ENCODE measurements at regions not wholly inside any gene's neighbourhood (a gene's known extent, or its start where the extent isn't known, plus 50 kb on each side); places are given as distances from the start of the nearest gene placed in this dataset.

GRCh38 chr5:28561522-28561921, 1523.1 kb upstream of the CDH9 start:
- no peaks in the 10 kb centered on the region for H3K4me1 ChIP-seq (ENCODE audit: control insufficient read depth in 1 of 2, insufficient read depth in 2 of 2, low read depth in 1 of 2, low read length in 1 of 2)
- POLR2A ChIA-PET = no interaction called here
- H3K4me2 ChIP-seq = no peak overlapping the region
- CTCF ChIA-PET = no interaction called here
- no peaks in the 10 kb centered on the region for H3K79me2 ChIP-seq (ENCODE audit: insufficient read depth)
- H3K27me3 ChIP-seq (ENCODE audit: insufficient read depth) = no peaks in the 10 kb centered on the region
- TF ChIP-seq SIN3A (IDR thresholded peaks at IDR 0.05; ENCODE audit: borderline replicate concordance, low read depth, low read length) = no peak
- TF ChIP-seq MXI1 (IDR thresholded peaks at IDR 0.05; ENCODE audit: low read depth, low read length) = no peak
- no peak for TF ChIP-seq RCOR1 (IDR thresholded peaks at IDR 0.05; ENCODE audit: low read length)
- no peak overlapping the region for H3K4me3 ChIP-seq (ENCODE audit: low read depth in 2 of 2, low read length in 1 of 2)
- H3K36me3 ChIP-seq (replicated peaks in 1 of 2; ENCODE audit: control insufficient read depth in 1 of 2, insufficient read depth in 2 of 2, low read length in 1 of 2) = no peaks in the 10 kb centered on the region
- no peaks in the 10 kb centered on the region for H3K9me3 ChIP-seq
- H3K9ac ChIP-seq = no peak overlapping the region
- no peak overlapping the region for H3K27ac ChIP-seq (ENCODE audit: low read depth in 2 of 2, low read length in 1 of 2)
- no peak overlapping the region for H2AFZ ChIP-seq (ENCODE audit: low read depth)
- H3K9me2 ChIP-seq = no peaks in the 10 kb centered on the region
- H4K20me1 ChIP-seq (ENCODE audit: insufficient read depth) = no peaks in the 10 kb centered on the region
- H3F3A ChIP-seq (replicated peaks; ENCODE audit: insufficient read depth) = no peaks in the 10 kb centered on the region
- no peak for DNase-seq

DNA sequence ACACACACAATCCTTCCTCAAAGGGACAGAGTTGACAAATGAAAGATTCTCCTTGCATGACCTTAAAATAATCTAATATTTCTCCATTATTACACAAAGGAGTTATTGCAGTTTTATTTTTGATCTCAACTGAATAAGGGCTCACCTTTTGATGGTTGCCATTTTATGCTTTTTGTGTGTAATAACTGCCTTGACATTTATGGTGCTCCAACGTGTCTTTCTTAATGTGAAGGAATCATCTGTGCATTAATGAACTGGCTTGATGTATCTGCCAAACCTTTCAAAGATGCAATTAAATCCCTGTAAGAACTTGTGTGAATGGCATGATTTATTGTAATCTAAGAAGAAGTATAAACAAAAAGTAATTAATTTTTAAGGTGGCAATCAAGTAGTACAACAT, 1519.8 kb upstream of the CDH9 start:
- ChIA-PET CTCF (no interaction called here), POLR2A (no interaction called here)
- Histone ChIP-seq H3K79me2 (ENCODE audit: insufficient read depth) (no peaks in the 10 kb centered on the region), H3K9me2 (no peaks in the 10 kb centered on the region), H3K27me3 (ENCODE audit: insufficient read depth) (no peaks in the 10 kb centered on the region), H3F3A (replicated peaks; ENCODE audit: insufficient read depth) (no peaks in the 10 kb centered on the region), H2AFZ (ENCODE audit: low read depth) (no peak overlapping the region), H3K9ac (no peak overlapping the region), H4K20me1 (ENCODE audit: insufficient read depth) (no peaks in the 10 kb centered on the region), H3K36me3 (replicated peaks in 1 of 2; ENCODE audit: control insufficient read depth in 1 of 2, insufficient read depth in 2 of 2, low read length in 1 of 2) (no peaks in the 10 kb centered on the region), H3K4me3 (ENCODE audit: low read depth in 2 of 2, low read length in 1 of 2) (no peak overlapping the region), H3K27ac (ENCODE audit: low read depth in 2 of 2, low read length in 1 of 2) (no peak overlapping the region), H3K4me2 (no peak overlapping the region), H3K9me3 (no peaks in the 10 kb centered on the region), H3K4me1 (ENCODE audit: control insufficient read depth in 1 of 2, insufficient read depth in 2 of 2, low read depth in 1 of 2, low read length in 1 of 2) (no peaks in the 10 kb centered on the region)
- 3% methylated on average over 1 of the region's 1 CpG for WGBS (ENCODE audit: low lambda C conversion rate)
- DNase-seq = no peak
- TF ChIP-seq EZH2phosphoT487 (IDR thresholded peaks at IDR 0.05; ENCODE audit: borderline replicate concordance, low read depth) (no peak), SMC3 (IDR thresholded peaks at IDR 0.05; ENCODE audit: low read depth, low read length) (no peak), MXI1 (IDR thresholded peaks at IDR 0.05; ENCODE audit: low read depth, low read length) (no peak), EP300 (IDR thresholded peaks at IDR 0.05; ENCODE audit: borderline replicate concordance in 1 of 2, low read depth in 1 of 2, low read length in 1 of 2) (no peak), FOXM1 (IDR thresholded peaks at IDR 0.05; ENCODE audit: low read depth) (no peak), FOXJ3 (CRISPR knock-in tag; IDR thresholded peaks at IDR 0.05) (no peak), YY1 (IDR thresholded peaks at IDR 0.05; ENCODE audit: low read depth) (no peak), TCF12 (IDR thresholded peaks at IDR 0.05) (no peak), RFX5 (IDR thresholded peaks at IDR 0.05; ENCODE audit: low read length) (no peak), TAF1 (IDR thresholded peaks at IDR 0.05; ENCODE audit: borderline replicate concordance, low read depth, low read length) (no peak), SIN3A (IDR thresholded peaks at IDR 0.05; ENCODE audit: borderline replicate concordance, low read depth, low read length) (no peak), PBX3 (IDR thresholded peaks at IDR 0.05) (no peak), MEF2A (IDR thresholded peaks at IDR 0.05; ENCODE audit: borderline replicate concordance, low read depth) (no peak), GATA2 (CRISPR knock-in tag; IDR thresholded peaks at IDR 0.05) (no peak), POLR2AphosphoS5 (IDR thresholded peaks at IDR 0.05; ENCODE audit: low read depth, low read length) (no peak)
- TF ChIP-seq, protein P1, sequence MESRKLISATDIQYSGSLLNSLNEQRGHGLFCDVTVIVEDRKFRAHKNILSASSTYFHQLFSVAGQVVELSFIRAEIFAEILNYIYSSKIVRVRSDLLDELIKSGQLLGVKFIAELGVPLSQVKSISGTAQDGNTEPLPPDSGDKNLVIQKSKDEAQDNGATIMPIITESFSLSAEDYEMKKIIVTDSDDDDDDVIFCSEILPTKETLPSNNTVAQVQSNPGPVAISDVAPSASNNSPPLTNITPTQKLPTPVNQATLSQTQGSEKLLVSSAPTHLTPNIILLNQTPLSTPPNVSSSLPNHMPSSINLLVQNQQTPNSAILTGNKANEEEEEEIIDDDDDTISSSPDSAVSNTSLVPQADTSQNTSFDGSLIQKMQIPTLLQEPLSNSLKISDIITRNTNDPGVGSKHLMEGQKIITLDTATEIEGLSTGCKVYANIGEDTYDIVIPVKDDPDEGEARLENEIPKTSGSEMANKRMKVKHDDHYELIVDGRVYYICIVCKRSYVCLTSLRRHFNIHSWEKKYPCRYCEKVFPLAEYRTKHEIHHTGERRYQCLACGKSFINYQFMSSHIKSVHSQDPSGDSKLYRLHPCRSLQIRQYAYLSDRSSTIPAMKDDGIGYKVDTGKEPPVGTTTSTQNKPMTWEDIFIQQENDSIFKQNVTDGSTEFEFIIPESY (IDR thresholded peaks at IDR 0.05; ENCODE audit: borderline replicate concordance, low read depth) = no peak
- TF ChIP-seq, protein P2, sequence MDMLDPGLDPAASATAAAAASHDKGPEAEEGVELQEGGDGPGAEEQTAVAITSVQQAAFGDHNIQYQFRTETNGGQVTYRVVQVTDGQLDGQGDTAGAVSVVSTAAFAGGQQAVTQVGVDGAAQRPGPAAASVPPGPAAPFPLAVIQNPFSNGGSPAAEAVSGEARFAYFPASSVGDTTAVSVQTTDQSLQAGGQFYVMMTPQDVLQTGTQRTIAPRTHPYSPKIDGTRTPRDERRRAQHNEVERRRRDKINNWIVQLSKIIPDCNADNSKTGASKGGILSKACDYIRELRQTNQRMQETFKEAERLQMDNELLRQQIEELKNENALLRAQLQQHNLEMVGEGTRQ (IDR thresholded peaks at IDR 0.05; ENCODE audit: borderline replicate concordance, low read depth, low read length) = no peak
- TF ChIP-seq, protein P3, sequence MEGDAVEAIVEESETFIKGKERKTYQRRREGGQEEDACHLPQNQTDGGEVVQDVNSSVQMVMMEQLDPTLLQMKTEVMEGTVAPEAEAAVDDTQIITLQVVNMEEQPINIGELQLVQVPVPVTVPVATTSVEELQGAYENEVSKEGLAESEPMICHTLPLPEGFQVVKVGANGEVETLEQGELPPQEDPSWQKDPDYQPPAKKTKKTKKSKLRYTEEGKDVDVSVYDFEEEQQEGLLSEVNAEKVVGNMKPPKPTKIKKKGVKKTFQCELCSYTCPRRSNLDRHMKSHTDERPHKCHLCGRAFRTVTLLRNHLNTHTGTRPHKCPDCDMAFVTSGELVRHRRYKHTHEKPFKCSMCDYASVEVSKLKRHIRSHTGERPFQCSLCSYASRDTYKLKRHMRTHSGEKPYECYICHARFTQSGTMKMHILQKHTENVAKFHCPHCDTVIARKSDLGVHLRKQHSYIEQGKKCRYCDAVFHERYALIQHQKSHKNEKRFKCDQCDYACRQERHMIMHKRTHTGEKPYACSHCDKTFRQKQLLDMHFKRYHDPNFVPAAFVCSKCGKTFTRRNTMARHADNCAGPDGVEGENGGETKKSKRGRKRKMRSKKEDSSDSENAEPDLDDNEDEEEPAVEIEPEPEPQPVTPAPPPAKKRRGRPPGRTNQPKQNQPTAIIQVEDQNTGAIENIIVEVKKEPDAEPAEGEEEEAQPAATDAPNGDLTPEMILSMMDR (IDR thresholded peaks at IDR 0.05) = no peak
- TF ChIP-seq, protein P4, sequence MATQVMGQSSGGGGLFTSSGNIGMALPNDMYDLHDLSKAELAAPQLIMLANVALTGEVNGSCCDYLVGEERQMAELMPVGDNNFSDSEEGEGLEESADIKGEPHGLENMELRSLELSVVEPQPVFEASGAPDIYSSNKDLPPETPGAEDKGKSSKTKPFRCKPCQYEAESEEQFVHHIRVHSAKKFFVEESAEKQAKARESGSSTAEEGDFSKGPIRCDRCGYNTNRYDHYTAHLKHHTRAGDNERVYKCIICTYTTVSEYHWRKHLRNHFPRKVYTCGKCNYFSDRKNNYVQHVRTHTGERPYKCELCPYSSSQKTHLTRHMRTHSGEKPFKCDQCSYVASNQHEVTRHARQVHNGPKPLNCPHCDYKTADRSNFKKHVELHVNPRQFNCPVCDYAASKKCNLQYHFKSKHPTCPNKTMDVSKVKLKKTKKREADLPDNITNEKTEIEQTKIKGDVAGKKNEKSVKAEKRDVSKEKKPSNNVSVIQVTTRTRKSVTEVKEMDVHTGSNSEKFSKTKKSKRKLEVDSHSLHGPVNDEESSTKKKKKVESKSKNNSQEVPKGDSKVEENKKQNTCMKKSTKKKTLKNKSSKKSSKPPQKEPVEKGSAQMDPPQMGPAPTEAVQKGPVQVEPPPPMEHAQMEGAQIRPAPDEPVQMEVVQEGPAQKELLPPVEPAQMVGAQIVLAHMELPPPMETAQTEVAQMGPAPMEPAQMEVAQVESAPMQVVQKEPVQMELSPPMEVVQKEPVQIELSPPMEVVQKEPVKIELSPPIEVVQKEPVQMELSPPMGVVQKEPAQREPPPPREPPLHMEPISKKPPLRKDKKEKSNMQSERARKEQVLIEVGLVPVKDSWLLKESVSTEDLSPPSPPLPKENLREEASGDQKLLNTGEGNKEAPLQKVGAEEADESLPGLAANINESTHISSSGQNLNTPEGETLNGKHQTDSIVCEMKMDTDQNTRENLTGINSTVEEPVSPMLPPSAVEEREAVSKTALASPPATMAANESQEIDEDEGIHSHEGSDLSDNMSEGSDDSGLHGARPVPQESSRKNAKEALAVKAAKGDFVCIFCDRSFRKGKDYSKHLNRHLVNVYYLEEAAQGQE (IDR thresholded peaks at IDR 0.05; ENCODE audit: low read depth, low read length) = no peak

All from SK-N-SH (cell line).